ENCODE measurements at regions not wholly inside any gene's neighbourhood (a gene's known extent, or its start where the extent isn't known, plus 50 kb on each side); places are given as distances from the start of the nearest gene placed in this dataset.

DNA sequence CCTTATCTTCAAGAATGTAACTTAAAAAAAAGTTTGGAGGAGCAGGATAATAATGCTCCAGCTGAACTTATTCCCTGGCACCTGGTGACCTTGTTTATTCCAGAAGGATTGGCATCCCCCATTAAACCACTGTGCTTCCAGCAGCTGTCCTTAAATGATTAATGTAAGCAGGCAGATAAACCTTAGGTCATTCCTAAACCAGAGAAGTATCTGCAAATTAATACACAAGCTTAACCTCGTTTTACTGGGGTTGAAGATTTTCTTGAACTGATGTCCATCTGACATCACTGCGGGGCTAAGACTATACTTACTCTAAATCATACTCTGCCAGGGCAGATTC, 116.1 kb upstream of the PALS2 start (continued):
- TF ChIP-seq SIN3A (IDR thresholded peaks at IDR 0.05; ENCODE audit: low read depth, low read length) (no peak), TCF12 (IDR thresholded peaks at IDR 0.05; ENCODE audit: low read depth, low read length) (no peak), LARP7 (IDR thresholded peaks at IDR 0.05) (no peak), IRF4 (IDR thresholded peaks at IDR 0.05; ENCODE audit: low read depth, low read length) (no peak), GABPA (IDR thresholded peaks at IDR 0.05; ENCODE audit: low read depth) (no peak), NR2F1 (conservative IDR thresholded peaks at IDR 0.05) (no peak)
- TF ChIP-seq, protein P1, sequence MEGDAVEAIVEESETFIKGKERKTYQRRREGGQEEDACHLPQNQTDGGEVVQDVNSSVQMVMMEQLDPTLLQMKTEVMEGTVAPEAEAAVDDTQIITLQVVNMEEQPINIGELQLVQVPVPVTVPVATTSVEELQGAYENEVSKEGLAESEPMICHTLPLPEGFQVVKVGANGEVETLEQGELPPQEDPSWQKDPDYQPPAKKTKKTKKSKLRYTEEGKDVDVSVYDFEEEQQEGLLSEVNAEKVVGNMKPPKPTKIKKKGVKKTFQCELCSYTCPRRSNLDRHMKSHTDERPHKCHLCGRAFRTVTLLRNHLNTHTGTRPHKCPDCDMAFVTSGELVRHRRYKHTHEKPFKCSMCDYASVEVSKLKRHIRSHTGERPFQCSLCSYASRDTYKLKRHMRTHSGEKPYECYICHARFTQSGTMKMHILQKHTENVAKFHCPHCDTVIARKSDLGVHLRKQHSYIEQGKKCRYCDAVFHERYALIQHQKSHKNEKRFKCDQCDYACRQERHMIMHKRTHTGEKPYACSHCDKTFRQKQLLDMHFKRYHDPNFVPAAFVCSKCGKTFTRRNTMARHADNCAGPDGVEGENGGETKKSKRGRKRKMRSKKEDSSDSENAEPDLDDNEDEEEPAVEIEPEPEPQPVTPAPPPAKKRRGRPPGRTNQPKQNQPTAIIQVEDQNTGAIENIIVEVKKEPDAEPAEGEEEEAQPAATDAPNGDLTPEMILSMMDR (IDR thresholded peaks at IDR 0.05 in 2 of 3, conservative IDR thresholded peaks at IDR 0.05 in 1 of 3; ENCODE audit: control insufficient read depth in 2 of 3, extremely low read depth in 1 of 3, insufficient read depth in 1 of 3, low read depth in 3 of 3, low read length in 3 of 3) = no peak
- TF ChIP-seq, protein P2, sequence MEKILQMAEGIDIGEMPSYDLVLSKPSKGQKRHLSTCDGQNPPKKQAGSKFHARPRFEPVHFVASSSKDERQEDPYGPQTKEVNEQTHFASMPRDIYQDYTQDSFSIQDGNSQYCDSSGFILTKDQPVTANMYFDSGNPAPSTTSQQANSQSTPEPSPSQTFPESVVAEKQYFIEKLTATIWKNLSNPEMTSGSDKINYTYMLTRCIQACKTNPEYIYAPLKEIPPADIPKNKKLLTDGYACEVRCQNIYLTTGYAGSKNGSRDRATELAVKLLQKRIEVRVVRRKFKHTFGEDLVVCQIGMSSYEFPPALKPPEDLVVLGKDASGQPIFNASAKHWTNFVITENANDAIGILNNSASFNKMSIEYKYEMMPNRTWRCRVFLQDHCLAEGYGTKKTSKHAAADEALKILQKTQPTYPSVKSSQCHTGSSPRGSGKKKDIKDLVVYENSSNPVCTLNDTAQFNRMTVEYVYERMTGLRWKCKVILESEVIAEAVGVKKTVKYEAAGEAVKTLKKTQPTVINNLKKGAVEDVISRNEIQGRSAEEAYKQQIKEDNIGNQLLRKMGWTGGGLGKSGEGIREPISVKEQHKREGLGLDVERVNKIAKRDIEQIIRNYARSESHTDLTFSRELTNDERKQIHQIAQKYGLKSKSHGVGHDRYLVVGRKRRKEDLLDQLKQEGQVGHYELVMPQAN (conservative IDR thresholded peaks at IDR 0.05) = no peak
- TF ChIP-seq, protein P3, sequence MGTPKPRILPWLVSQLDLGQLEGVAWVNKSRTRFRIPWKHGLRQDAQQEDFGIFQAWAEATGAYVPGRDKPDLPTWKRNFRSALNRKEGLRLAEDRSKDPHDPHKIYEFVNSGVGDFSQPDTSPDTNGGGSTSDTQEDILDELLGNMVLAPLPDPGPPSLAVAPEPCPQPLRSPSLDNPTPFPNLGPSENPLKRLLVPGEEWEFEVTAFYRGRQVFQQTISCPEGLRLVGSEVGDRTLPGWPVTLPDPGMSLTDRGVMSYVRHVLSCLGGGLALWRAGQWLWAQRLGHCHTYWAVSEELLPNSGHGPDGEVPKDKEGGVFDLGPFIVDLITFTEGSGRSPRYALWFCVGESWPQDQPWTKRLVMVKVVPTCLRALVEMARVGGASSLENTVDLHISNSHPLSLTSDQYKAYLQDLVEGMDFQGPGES (IDR thresholded peaks at IDR 0.05) = no peak
- TF ChIP-seq, protein P4, sequence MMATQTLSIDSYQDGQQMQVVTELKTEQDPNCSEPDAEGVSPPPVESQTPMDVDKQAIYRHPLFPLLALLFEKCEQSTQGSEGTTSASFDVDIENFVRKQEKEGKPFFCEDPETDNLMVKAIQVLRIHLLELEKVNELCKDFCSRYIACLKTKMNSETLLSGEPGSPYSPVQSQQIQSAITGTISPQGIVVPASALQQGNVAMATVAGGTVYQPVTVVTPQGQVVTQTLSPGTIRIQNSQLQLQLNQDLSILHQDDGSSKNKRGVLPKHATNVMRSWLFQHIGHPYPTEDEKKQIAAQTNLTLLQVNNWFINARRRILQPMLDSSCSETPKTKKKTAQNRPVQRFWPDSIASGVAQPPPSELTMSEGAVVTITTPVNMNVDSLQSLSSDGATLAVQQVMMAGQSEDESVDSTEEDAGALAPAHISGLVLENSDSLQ (IDR thresholded peaks at IDR 0.05) = no peak

Data from GM12878 (cell line).